Pancreas (tissue), 10 donors: ENCODE measurements at regions not wholly inside any gene's neighbourhood (a gene's known extent, or its start where the extent isn't known, plus 50 kb on each side); places are given as distances from the start of the nearest gene placed in this dataset.
A peak's percentile ranks its signal among the peaks of the same experiment; 100 is the strongest.

Source experiments
- ATAC-seq, 4 donors: fragments of 200-7000 bp; cut with Tn5 transposase; one replicate each; pipeline versions ENCODE4 v1.8.0 to v1.9.1; 2020; ENCODE audit warnings: mild to moderate bottlenecking in 4 of 4, moderate library complexity in 4 of 4
- DNase-seq, 6 donors: peaks; one replicate each; pipeline ENCODE4 v3.0.0-alpha.2; 2020
- FAIRE-seq: peaks from 2 replicates; lab custom pipeline; 2012; peaks lifted over from hg19 to GRCh38; lab: Jason Lieb, UNC
- H3K27ac ChIP-seq, 4 donors: fragments of 200-600 bp; sonication (generic); 1 replicate in 3 of 4; 2 replicates in 1 of 4; pipeline versions ENCODE4 v1.5.0 to v1.8.0; 2020
- H3K27me3 ChIP-seq, 4 donors: fragments of 200-600 bp; one replicate each; pipeline ENCODE4 v1.8.0; 2021
- H3K36me3 ChIP-seq, 3 donors: fragments of 200-600 bp; sonication (generic) in 1 of 3; one replicate each; pipeline versions ENCODE4 v1.5.0 to v1.8.0; 2020 to 2021
- H3K4me1 ChIP-seq, 3 donors: fragments of 200-600 bp; one replicate each; pipeline ENCODE4 v1.8.0; 2021
- H3K4me3 ChIP-seq, 4 donors: fragments of 200-600 bp; sonication (generic) in 2 of 4; one replicate each; pipeline versions ENCODE4 v1.5.0 to v1.8.0; 2020 to 2021
- H3K9me3 ChIP-seq, 4 donors: fragments of 200-600 bp; one replicate each; pipeline ENCODE4 v1.8.0; 2021
- WGBS, 2 donors: extraction: QIAGEN DNeasy Blood & Tissue Kit; methylation state at CpG; one replicate each; pipeline ENCODE4 v1.1.7; 2013; 5-methylcytosine and 5-hydroxymethylcytosine counted together
- intact Hi-C, 3 donors: fragments of 100-400 bp; cut with DNase I; formaldehyde crosslinking; loops; one replicate each; pipeline versions ENCODE4 v1.11.1 to v1.14.2; 2022
- TF ChIP-seq, protein P1 (sequence below), 4 donors: fragments of 200-600 bp; sonication (generic) in 3 of 4; IDR thresholded peaks; one replicate each; pipeline versions ENCODE4 v1.5.0 to v1.8.0; 2021; ENCODE audit warnings: antibody characterized with exemption in 4 of 4
- donor health status: healthy with polysubstance abuse.
- donor health status: DM: no; HTN: no; CAD: no; lungs with moderate emphysema.
- donor health status: DM: no; HTN: no; CAD: no.
- donor health status: control.
- donor health status: control.
- donor health status: Bipolar disorder and iron deficiency.
- donor health status: DM: yes; HTN: yes; CAD: no.
- donor health status: DM: no; HTN: no; CAD: no.
- donor health status: DM: no; HTN: no; CAD: no.
- donor health status: DM: yes; HTN: yes; CAD: no.

DNA sequence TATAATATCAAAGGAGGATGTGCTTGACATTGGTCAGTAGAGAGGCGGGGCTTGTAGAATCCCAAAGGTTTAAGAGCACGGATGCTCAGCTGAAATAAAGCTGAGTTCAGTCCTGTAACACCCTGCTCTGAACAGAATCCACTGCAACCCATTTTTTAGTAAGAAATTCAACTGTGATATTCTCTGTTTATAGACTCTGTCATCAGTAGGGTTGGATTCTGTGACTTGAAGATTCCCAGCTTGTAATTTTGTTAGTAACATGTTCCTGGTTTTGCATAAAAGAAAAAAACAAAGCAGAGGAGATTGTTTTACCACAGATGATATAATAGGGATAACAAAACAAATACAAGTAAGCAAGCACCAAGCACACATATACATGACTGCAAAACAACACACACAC lies 324.6 kb upstream of the NR2F2 start:
- no peak for DNase-seq
- no peak for ATAC-seq
- TF ChIP-seq, protein P1, sequence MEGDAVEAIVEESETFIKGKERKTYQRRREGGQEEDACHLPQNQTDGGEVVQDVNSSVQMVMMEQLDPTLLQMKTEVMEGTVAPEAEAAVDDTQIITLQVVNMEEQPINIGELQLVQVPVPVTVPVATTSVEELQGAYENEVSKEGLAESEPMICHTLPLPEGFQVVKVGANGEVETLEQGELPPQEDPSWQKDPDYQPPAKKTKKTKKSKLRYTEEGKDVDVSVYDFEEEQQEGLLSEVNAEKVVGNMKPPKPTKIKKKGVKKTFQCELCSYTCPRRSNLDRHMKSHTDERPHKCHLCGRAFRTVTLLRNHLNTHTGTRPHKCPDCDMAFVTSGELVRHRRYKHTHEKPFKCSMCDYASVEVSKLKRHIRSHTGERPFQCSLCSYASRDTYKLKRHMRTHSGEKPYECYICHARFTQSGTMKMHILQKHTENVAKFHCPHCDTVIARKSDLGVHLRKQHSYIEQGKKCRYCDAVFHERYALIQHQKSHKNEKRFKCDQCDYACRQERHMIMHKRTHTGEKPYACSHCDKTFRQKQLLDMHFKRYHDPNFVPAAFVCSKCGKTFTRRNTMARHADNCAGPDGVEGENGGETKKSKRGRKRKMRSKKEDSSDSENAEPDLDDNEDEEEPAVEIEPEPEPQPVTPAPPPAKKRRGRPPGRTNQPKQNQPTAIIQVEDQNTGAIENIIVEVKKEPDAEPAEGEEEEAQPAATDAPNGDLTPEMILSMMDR (IDR thresholded peaks at IDR 0.05), result no peak
- no peaks in the 10 kb centered on the region for H3K4me1 ChIP-seq
- H3K9me3 ChIP-seq, result no peaks in the 10 kb centered on the region
- no peaks in the 10 kb centered on the region for H3K27me3 ChIP-seq
- no peak overlapping the region for H3K4me3 ChIP-seq
- no peak overlapping the region for H3K27ac ChIP-seq
- FAIRE-seq, result no peak
- intact Hi-C loops, result no loop called here
- no peaks in the 10 kb centered on the region for H3K36me3 ChIP-seq
- WGBS, 2 donors, result 88 to 90% methylated on average over 2 of the region's 2 CpGs

DNA sequence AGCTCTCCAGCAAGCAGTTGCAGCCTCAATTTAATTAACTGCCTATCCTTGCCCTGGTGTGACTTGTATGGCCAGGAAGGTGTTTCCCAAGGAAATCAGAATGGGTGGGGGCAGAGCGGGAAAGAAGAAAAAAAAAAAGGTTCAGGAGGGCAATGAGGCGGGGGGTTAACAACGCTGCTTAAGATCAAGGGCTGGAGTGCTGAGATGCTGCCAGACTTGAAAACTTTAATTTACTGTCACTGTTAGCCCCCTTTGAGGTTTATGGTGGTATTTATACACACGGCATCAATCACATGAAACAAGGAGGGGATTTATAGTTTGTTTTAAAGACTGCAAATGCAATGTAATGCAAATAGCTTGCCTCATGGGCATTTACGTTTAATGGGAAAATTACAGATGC lies 319.4 kb upstream of the NR2F2 start:
- TF ChIP-seq, protein P1 (IDR thresholded peaks at IDR 0.05), result no peak
- ATAC-seq (no peak), DNase-seq (no peak), FAIRE-seq (no peak)
- Histone ChIP-seq H3K9me3 (no peaks in the 10 kb centered on the region), H3K36me3 (no peaks in the 10 kb centered on the region), H3K27ac (no peak overlapping the region), H3K4me1 (no peaks in the 10 kb centered on the region), H3K27me3 (no peaks in the 10 kb centered on the region), H3K4me3 (no peak overlapping the region)
- 79 to 87% methylated on average over 5 of the region's 5 CpGs for WGBS, 2 donors
- intact Hi-C loops, result no loop called here

DNA sequence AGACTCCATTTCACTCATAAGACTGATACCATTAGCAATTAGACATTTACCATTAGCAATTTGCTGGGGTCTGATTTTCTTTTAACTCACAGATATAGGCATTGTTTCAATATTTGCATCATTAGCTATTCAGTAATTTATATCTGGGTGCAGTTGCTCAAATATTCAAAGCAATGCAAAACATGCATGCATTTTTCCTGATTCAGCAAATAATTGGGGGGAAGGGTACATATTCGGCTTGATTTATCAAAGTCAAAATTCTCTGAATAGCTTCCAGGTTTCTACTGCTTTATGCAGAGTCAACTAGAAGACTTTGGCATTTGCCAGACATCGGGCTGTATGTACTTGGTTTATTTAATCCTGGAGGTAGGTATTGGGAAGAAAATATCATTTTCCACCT lies 315.6 kb upstream of the NR2F2 start:
- no peaks in the 10 kb centered on the region for H3K4me1 ChIP-seq
- FAIRE-seq (no peak), ATAC-seq (no peak), DNase-seq (no peak)
- TF ChIP-seq, protein P1 (IDR thresholded peaks at IDR 0.05), result no peak
- no peaks in the 10 kb centered on the region for H3K27me3 ChIP-seq
- H3K27ac ChIP-seq, result no peak overlapping the region
- no peaks in the 10 kb centered on the region for H3K9me3 ChIP-seq
- intact Hi-C loops, result no loop called here
- 60 to 77% methylated on average over 2 of the region's 2 CpGs for WGBS, 2 donors
- H3K36me3 ChIP-seq, result no peaks in the 10 kb centered on the region
- H3K4me3 ChIP-seq, result no peak overlapping the region

DNA sequence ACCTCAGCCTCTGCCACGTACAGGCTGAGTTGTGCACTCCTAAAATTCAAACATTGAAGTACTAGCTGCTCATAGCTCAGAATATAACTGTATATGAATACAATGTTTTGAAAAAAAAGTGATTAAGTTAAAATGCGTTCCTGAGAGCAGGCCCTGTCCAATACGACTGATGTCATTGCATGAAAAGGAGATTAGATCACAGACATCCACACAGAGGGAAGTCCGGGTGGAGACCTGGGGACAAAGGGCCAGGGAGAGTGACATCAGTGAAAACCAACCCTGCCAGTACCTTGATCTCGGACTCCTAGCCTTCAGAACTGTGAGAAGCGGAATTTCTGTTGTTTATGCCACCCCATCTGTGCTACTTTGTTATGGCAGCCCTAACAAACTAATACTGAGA lies 311.4 kb upstream of the NR2F2 start:
- intact Hi-C loops, result no loop called here
- Histone ChIP-seq H3K36me3 (no peaks in the 10 kb centered on the region), H3K4me3 (no peak overlapping the region), H3K4me1 (no peaks in the 10 kb centered on the region), H3K9me3 (no peaks in the 10 kb centered on the region), H3K27me3 (no peaks in the 10 kb centered on the region), H3K27ac (no peak overlapping the region)
- 69 to 73% methylated on average over 6 of the region's 6 CpGs for WGBS, 2 donors
- FAIRE-seq (no peak), ATAC-seq (peak in 1 of 4 donors; percentile 55), DNase-seq (no peak)
- TF ChIP-seq, protein P1 (IDR thresholded peaks at IDR 0.05), result no peak

DNA sequence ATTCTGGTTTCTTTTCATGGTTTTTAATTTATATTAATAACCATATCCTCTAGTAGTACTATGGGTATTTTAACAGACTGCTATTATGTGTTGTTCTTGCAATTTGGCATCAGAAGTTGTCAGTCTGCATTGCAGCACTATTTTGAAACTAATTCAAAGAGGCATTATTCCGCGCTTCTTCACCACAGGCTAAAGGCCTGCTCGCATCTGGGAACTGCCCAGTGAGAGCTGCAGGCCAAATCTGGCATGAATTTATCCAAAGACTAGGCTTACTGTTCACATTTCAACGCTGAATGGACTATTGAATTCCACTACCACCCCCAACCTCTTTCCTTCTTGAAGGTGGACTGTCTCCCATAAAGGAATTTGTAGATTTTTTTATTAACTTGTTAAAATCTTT lies 310.4 kb upstream of the NR2F2 start:
- H3K36me3 ChIP-seq, result no peaks in the 10 kb centered on the region
- TF ChIP-seq, protein P1 (IDR thresholded peaks at IDR 0.05), result no peak
- WGBS, 2 donors, result 70 to 71% methylated on average over 4 of the region's 4 CpGs
- no peaks in the 10 kb centered on the region for H3K27me3 ChIP-seq
- intact Hi-C loops, result no loop called here
- H3K4me1 ChIP-seq, result no peaks in the 10 kb centered on the region
- FAIRE-seq, result no peak
- H3K27ac ChIP-seq, result no peak overlapping the region
- peak in 1 of 6 donors; percentile 4 for DNase-seq
- no peak overlapping the region for H3K4me3 ChIP-seq
- peak in 2 of 4 donors; percentile 60 to 65 for ATAC-seq
- no peaks in the 10 kb centered on the region for H3K9me3 ChIP-seq
